DND-41 (cell line): ENCODE measurements at regions not wholly inside any gene's neighbourhood (a gene's known extent, or its start where the extent isn't known, plus 50 kb on each side); places are given as distances from the start of the nearest gene placed in this dataset.

Experiments used
- EZH2 ChIP-seq: IDR thresholded peaks from 3 replicates; pipeline ENCODE4 v1.6.1; 2012; ENCODE audit warnings: borderline replicate concordance, low read depth, mild to moderate bottlenecking, moderate library complexity, low read length, inconsistent platforms; ENCODE audit not compliant: severe bottlenecking
- TF ChIP-seq, protein P1 (sequence below): IDR thresholded peaks from 2 replicates; pipeline ENCODE4 v1.5.1; 2012; ENCODE audit warnings: borderline replicate concordance, low read length, moderate library complexity, mild to moderate bottlenecking; ENCODE audit not compliant: poor library complexity, severe bottlenecking; ENCODE audit errors: extremely low read depth

DNA sequence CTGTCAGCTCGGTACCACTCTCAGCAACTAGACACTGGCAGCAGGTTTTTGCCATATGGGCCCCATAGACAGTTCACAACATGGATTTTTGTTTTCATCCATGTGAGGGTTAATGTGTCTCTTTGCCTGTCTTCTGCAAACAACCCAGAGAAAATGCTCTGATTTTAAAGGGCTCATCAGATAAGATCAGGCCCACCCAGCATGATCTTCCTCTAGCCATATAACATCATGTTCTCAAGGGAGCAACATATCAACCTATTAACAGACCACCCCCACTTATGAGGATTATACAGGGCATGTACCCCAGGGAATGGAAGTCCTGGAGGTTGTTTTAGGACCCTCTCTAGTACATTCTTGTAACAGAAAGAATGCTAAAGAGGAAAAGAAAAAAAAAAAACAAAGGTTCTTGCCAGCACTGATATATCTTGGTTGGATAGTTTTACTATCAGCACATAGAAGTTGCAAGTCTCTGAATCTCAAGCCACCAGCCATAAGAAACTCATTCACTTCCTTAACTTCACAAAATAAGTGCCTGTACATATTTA lies 1015.1 kb downstream of the TLE4 start:
- no peak for TF ChIP-seq EZH2
- TF ChIP-seq, protein P1, sequence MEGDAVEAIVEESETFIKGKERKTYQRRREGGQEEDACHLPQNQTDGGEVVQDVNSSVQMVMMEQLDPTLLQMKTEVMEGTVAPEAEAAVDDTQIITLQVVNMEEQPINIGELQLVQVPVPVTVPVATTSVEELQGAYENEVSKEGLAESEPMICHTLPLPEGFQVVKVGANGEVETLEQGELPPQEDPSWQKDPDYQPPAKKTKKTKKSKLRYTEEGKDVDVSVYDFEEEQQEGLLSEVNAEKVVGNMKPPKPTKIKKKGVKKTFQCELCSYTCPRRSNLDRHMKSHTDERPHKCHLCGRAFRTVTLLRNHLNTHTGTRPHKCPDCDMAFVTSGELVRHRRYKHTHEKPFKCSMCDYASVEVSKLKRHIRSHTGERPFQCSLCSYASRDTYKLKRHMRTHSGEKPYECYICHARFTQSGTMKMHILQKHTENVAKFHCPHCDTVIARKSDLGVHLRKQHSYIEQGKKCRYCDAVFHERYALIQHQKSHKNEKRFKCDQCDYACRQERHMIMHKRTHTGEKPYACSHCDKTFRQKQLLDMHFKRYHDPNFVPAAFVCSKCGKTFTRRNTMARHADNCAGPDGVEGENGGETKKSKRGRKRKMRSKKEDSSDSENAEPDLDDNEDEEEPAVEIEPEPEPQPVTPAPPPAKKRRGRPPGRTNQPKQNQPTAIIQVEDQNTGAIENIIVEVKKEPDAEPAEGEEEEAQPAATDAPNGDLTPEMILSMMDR, result no peak
